PFSK-1 (cell line): ENCODE measurements at regions not wholly inside any gene's neighbourhood (a gene's known extent, or its start where the extent isn't known, plus 50 kb on each side); places are given as distances from the start of the nearest gene placed in this dataset.

Experiments
- FOXP2 ChIP-seq: optimal IDR thresholded peaks from 2 replicates; pipeline ENCODE3; 2011; ENCODE audit warnings: borderline replicate concordance, control low read depth, inconsistent platforms; ENCODE audit not compliant: insufficient read depth; ENCODE audit errors: extremely low read length, extremely low read depth
- POLR2AphosphoS5 ChIP-seq: IDR thresholded peaks from 2 replicates; pipeline ENCODE4 v1.6.1; 2012; ENCODE audit warnings: low read depth, mild to moderate bottlenecking, control low read depth, low read length, moderate library complexity
- REST ChIP-seq, 2 experiments: IDR thresholded peaks; 2 replicates each; pipeline versions ENCODE4 v1.6.1 to v1.8.0; 2011 to 2012; ENCODE audit warnings: low read depth in 2 of 2, low read length in 2 of 2, control low read depth in 1 of 2, inconsistent platforms in 1 of 2, mild to moderate bottlenecking in 1 of 2, moderate library complexity in 1 of 2; ENCODE audit not compliant: insufficient read depth in 1 of 2
- SIN3A ChIP-seq: IDR thresholded peaks from 2 replicates; pipeline ENCODE4 v1.6.1; 2012; ENCODE audit warnings: mild to moderate bottlenecking, low read length, moderate library complexity, borderline replicate concordance; ENCODE audit not compliant: insufficient read depth
- TAF1 ChIP-seq: IDR thresholded peaks from 2 replicates; pipeline ENCODE4 v1.6.1; 2012; ENCODE audit warnings: low read length, control low read depth, borderline replicate concordance; ENCODE audit not compliant: insufficient read depth

- TF ChIP-seq SIN3A = no peak
- no peak for TF ChIP-seq TAF1
- no peak for TF ChIP-seq REST (IDR thresholded peaks at IDR 0.05; ENCODE audit: insufficient read depth in 1 of 2, low read depth in 2 of 2, low read length in 2 of 2)
- TF ChIP-seq FOXP2 = no peak
- TF ChIP-seq POLR2AphosphoS5 = no peak
Observed at GRCh38 chr21:35399002-35399530, 350.0 kb upstream of the RUNX1 start.

GRCh38 chr21:35398346-35398982, 349.4 kb upstream of the RUNX1 start:
- no peak for TF ChIP-seq POLR2AphosphoS5
- no peak for TF ChIP-seq FOXP2
- no peak for TF ChIP-seq TAF1
- TF ChIP-seq REST (IDR thresholded peaks at IDR 0.05; ENCODE audit: insufficient read depth in 1 of 2, low read depth in 2 of 2, low read length in 2 of 2) = no peak
- TF ChIP-seq SIN3A = no peak

- TF ChIP-seq POLR2AphosphoS5 = no peak
- TF ChIP-seq TAF1 = no peak
- TF ChIP-seq SIN3A = no peak
- no peak for TF ChIP-seq FOXP2
- TF ChIP-seq REST (IDR thresholded peaks at IDR 0.05; ENCODE audit: insufficient read depth in 1 of 2, low read depth in 2 of 2, low read length in 2 of 2) = no peak
Observed at GRCh38 chr21:35397781-35398180, 348.7 kb upstream of the RUNX1 start.

- TF ChIP-seq SIN3A (no peak), REST (IDR thresholded peaks at IDR 0.05; ENCODE audit: insufficient read depth in 1 of 2, low read depth in 2 of 2, low read length in 2 of 2) (no peak), FOXP2 (no peak), TAF1 (no peak)
Observed at GRCh38 chr21:35396655-35397054, 347.6 kb upstream of the RUNX1 start.
